ENCODE measurements at regions not wholly inside any gene's neighbourhood (a gene's known extent, or its start where the extent isn't known, plus 50 kb on each side); places are given as distances from the start of the nearest gene placed in this dataset.

GRCh38 chr6:47134476-47135189, 92.5 kb upstream of the ADGRF1 start (continued):
- TF ChIP-seq IRX3 (CRISPR knock-in tag; IDR thresholded peaks at IDR 0.05; ENCODE audit: borderline replicate concordance, low read depth): no peak
- TF ChIP-seq ZMYM2 (CRISPR knock-in tag; IDR thresholded peaks at IDR 0.05): no peak
- TF ChIP-seq RFX3 (CRISPR knock-in tag; IDR thresholded peaks at IDR 0.05): peak; percentile 30; the same call in 1 of the 2 replicates
- no peak for TF ChIP-seq ZNF619 (CRISPR knock-in tag; IDR thresholded peaks at IDR 0.05)
- TF ChIP-seq HDAC2 (CRISPR knock-in tag; IDR thresholded peaks at IDR 0.05): peak; percentile 75
- TF ChIP-seq GATA4 (IDR thresholded peaks at IDR 0.05; ENCODE audit: borderline replicate concordance, low read depth): peak; percentile 79; the same call in 1 of the 2 replicates
- TF ChIP-seq CREM (IDR thresholded peaks at IDR 0.05): peak; percentile 90
- no peak for TF ChIP-seq CREM (CRISPR knock-in tag; IDR thresholded peaks at IDR 0.05)
- no peak for TF ChIP-seq SMARCE1 (IDR thresholded peaks at IDR 0.05; ENCODE audit: borderline replicate concordance)
- no peak for TF ChIP-seq ZNF230 (CRISPR knock-in tag; IDR thresholded peaks at IDR 0.05)
- peak; percentile 78 for TF ChIP-seq RARA (CRISPR knock-in tag; IDR thresholded peaks at IDR 0.05)
- TF ChIP-seq, protein P1, sequence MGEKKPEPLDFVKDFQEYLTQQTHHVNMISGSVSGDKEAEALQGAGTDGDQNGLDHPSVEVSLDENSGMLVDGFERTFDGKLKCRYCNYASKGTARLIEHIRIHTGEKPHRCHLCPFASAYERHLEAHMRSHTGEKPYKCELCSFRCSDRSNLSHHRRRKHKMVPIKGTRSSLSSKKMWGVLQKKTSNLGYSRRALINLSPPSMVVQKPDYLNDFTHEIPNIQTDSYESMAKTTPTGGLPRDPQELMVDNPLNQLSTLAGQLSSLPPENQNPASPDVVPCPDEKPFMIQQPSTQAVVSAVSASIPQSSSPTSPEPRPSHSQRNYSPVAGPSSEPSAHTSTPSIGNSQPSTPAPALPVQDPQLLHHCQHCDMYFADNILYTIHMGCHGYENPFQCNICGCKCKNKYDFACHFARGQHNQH (CRISPR knock-in tag; IDR thresholded peaks at IDR 0.05): peak; percentile 91
- no peak; the same call in 1 of the 2 replicates for TF ChIP-seq ZNF609 (CRISPR knock-in tag; IDR thresholded peaks at IDR 0.05; ENCODE audit: borderline replicate concordance)
- TF ChIP-seq ZFP1 (CRISPR knock-in tag; IDR thresholded peaks at IDR 0.05): no peak
- TF ChIP-seq TSC22D2 (CRISPR knock-in tag; IDR thresholded peaks at IDR 0.05; ENCODE audit: borderline replicate concordance): no peak
- no peak for TF ChIP-seq POLR2A (IDR thresholded peaks at IDR 0.05; ENCODE audit: insufficient read depth in 1 of 2, low read depth in 2 of 2, low read length in 2 of 2)
- 0 out of 2 replicates have a peak, but pooled peaks have one; percentile 24 for TF ChIP-seq ZBTB43 (CRISPR knock-in tag; conservative IDR thresholded peaks at IDR 0.05)
- TF ChIP-seq LRRFIP1 (CRISPR knock-in tag; conservative IDR thresholded peaks at IDR 0.05): no peak
- peak; percentile 70 for TF ChIP-seq ZGPAT (CRISPR knock-in tag; IDR thresholded peaks at IDR 0.05)
